Lung (tissue), 11 donors: ENCODE measurements at regions not wholly inside any gene's neighbourhood (a gene's known extent, or its start where the extent isn't known, plus 50 kb on each side); places are given as distances from the start of the nearest gene placed in this dataset.

Experiments used
- ATAC-seq: fragments of 200-7000 bp; cut with Tn5 transposase; one replicate; pipeline ENCODE4 v1.9.1; 2020; ENCODE audit warnings: moderate number of reproducible peaks; ENCODE audit not compliant: insufficient read depth, low FRiP score
- DNase-seq, 3 donors: peaks; one replicate each; pipeline ENCODE4 v3.0.0-alpha.2; 2013 to 2017
- H3K27ac ChIP-seq, 2 donors: one replicate each; pipeline ENCODE4 v1.5.1; 2013; ENCODE audit warnings: mild to moderate bottlenecking in 2 of 2, moderate library complexity in 2 of 2, control low read depth in 1 of 2, inconsistent platforms in 1 of 2, low read depth in 1 of 2, low read length in 1 of 2
- H3K27me3 ChIP-seq, 3 donors: one replicate each; pipeline ENCODE4 v1.5.1; 2013; ENCODE audit warnings: low read length in 2 of 3; ENCODE audit not compliant: control insufficient read depth in 3 of 3, insufficient read depth in 3 of 3
- H3K36me3 ChIP-seq, 4 donors: one replicate each; pipeline ENCODE4 v1.5.1; 2013; ENCODE audit warnings: low read length in 4 of 4, mild to moderate bottlenecking in 1 of 4, moderate library complexity in 1 of 4; ENCODE audit not compliant: control insufficient read depth in 4 of 4, insufficient read depth in 4 of 4
- H3K4me1 ChIP-seq, 5 donors: one replicate each; pipeline ENCODE4 v1.5.1; 2013; ENCODE audit warnings: low read length in 5 of 5, mild to moderate bottlenecking in 2 of 5, moderate library complexity in 1 of 5; ENCODE audit not compliant: control insufficient read depth in 5 of 5, insufficient read depth in 5 of 5
- H3K4me3 ChIP-seq: one replicate; pipeline ENCODE4 v1.5.1; 2013; ENCODE audit warnings: mild to moderate bottlenecking, control low read depth, moderate library complexity
- H3K9ac ChIP-seq, 2 donors: one replicate each; pipeline ENCODE4 v1.5.1; 2013; ENCODE audit warnings: low read length in 2 of 2, control low read depth in 1 of 2; ENCODE audit not compliant: insufficient read depth in 1 of 2
- H3K9me3 ChIP-seq, 4 donors: one replicate each; pipeline ENCODE4 v1.5.1; 2013; ENCODE audit warnings: low read length in 3 of 4, mild to moderate bottlenecking in 1 of 4, moderate library complexity in 1 of 4; ENCODE audit not compliant: control insufficient read depth in 4 of 4, insufficient read depth in 3 of 4
- WGBS, 2 donors: extraction: QIAGEN DNeasy Blood & Tissue Kit; methylation state at CpG; one replicate each; pipeline ENCODE4 v1.1.7; 2013; 5-methylcytosine and 5-hydroxymethylcytosine counted together
- TF ChIP-seq, protein P1 (sequence below): IDR thresholded peaks from 2 replicates; pipeline ENCODE4 v1.5.1; 2012; ENCODE audit warnings: mild to moderate bottlenecking; ENCODE audit errors: control extremely low read depth, extremely low read depth
- donor health status: control.
- donor health status: control.
- donor health status: Bipolar disorder and iron deficiency.
- donor health status: healthy.
- donor health status: DM: yes; HTN: yes; CAD: no.

DNA sequence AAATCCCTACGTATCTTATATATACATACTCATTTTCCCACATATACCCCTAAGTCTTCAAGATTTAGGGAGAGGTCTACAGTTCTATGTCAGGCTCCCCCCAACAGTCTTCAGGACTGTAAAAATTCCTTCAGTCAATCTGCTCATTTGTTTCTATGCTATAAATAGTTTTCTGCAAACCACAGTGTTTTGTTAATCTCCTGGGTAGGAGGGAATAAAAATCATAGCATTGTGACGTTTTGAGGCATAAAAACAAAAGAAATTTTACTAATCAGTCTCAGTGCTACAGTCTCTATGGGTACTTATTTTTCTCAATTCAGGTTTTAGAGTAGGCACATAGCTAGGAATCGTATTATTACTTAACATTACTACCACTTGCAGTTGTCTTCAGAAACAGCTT is 552.8 kb upstream of the LRRC4C start:
- Histone ChIP-seq H3K9me3 (no peaks in the 10 kb centered on the region), H3K27me3 (no peaks in the 10 kb centered on the region), H3K4me3 (no peak overlapping the region), H3K4me1 (no peaks in the 10 kb centered on the region), H3K36me3 (no peaks in the 10 kb centered on the region), H3K9ac (no peak overlapping the region), H3K27ac (no peak overlapping the region)
- no peak for DNase-seq
- 69 to 70% methylated on average over 3 of the region's 3 CpGs for WGBS, 2 donors
- TF ChIP-seq, protein P1, sequence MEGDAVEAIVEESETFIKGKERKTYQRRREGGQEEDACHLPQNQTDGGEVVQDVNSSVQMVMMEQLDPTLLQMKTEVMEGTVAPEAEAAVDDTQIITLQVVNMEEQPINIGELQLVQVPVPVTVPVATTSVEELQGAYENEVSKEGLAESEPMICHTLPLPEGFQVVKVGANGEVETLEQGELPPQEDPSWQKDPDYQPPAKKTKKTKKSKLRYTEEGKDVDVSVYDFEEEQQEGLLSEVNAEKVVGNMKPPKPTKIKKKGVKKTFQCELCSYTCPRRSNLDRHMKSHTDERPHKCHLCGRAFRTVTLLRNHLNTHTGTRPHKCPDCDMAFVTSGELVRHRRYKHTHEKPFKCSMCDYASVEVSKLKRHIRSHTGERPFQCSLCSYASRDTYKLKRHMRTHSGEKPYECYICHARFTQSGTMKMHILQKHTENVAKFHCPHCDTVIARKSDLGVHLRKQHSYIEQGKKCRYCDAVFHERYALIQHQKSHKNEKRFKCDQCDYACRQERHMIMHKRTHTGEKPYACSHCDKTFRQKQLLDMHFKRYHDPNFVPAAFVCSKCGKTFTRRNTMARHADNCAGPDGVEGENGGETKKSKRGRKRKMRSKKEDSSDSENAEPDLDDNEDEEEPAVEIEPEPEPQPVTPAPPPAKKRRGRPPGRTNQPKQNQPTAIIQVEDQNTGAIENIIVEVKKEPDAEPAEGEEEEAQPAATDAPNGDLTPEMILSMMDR: no peak
- ATAC-seq: no peak

DNA sequence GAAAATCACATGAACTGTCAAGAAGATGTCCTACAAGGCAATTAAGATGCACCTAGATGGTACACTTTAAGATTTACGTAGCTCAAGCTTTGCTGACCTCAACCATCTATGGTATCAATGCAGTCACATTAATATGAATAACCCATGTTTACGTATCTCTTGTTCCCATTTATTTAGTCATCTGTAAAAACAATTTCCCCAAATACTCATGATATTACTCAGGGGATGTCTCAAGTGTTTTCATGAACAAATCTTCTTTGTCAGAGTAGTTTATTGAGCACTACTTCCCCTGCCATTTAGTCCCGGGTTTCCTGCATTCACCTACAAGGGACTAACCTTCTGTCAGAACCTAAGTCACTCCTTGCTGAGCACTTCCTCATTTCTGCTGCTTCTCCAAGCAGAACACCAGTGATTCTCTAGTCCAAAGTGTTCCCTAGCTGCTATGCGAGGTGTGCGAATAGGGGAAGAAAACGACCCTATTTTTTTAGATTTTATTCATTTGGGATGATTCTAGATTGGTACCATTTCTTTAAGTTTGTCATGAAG is 554.3 kb upstream of the LRRC4C start:
- ATAC-seq (no peak), DNase-seq (no peak)
- no peaks in the 10 kb centered on the region for H3K36me3 ChIP-seq
- H3K27ac ChIP-seq: no peak overlapping the region
- TF ChIP-seq, protein P1: no peak
- WGBS, 2 donors: 85 to 86% methylated on average over 6 of the region's 6 CpGs
- no peaks in the 10 kb centered on the region for H3K4me1 ChIP-seq
- H3K9ac ChIP-seq: no peak overlapping the region
- H3K27me3 ChIP-seq: no peaks in the 10 kb centered on the region
- H3K9me3 ChIP-seq: no peaks in the 10 kb centered on the region
- no peak overlapping the region for H3K4me3 ChIP-seq

DNA sequence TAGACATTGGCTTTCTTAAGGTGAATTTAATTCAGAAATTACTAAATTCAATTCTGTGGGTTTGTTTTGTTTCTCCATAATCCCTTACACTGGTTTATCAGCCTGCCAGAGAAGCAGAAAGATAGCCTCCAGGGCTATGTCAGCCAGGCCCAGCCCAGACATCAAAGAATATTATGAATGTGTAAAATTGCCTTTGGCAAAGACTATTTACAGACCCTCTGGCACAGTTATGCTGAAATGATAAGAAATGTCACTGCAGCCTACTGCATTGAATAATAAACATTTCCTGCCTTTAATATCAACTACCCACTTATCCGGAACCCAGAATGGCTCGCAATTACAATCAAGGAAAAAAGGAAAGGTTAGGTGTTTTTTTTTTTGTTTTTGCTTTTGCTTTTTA is 562.5 kb upstream of the LRRC4C start:
- ATAC-seq (no peak), DNase-seq (no peak)
- Histone ChIP-seq H3K4me3 (no peak overlapping the region), H3K27me3 (no peaks in the 10 kb centered on the region), H3K9me3 (peaks cover 0 to 2% (median 0%) of the 10 kb centered on the region in 4 donors), H3K9ac (no peak overlapping the region), H3K4me1 (no peaks in the 10 kb centered on the region), H3K36me3 (no peaks in the 10 kb centered on the region), H3K27ac (no peak overlapping the region)
- TF ChIP-seq, protein P1: no peak
- 62 to 64% methylated on average over 2 of the region's 2 CpGs for WGBS, 2 donors

DNA sequence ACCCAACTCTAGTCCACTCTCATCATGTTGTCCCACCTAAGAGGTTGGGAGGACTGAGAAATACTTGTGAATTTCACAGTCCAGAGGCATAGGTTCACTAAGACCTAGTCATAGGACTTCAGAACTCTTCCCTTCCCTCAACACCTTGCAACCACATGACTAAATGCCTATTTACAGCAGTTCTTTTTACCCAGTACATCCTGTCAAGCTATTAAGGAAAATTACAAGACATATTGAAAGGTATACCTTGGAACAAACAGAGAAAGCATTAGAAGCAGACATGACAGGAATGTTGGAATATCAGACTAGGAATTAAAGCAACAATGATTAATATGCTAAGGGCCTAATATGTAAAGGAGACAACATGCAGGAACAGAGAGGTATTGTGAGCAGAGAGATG is 563.8 kb upstream of the LRRC4C start:
- no peak overlapping the region for H3K9ac ChIP-seq
- H3K4me3 ChIP-seq: no peak overlapping the region
- H3K4me1 ChIP-seq: no peaks in the 10 kb centered on the region
- TF ChIP-seq, protein P1: no peak
- H3K27me3 ChIP-seq: no peaks in the 10 kb centered on the region
- DNase-seq (no peak), ATAC-seq (no peak)
- peaks cover 0 to 3% (median 0%) of the 10 kb centered on the region in 4 donors for H3K9me3 ChIP-seq
- H3K36me3 ChIP-seq: no peaks in the 10 kb centered on the region
- H3K27ac ChIP-seq: no peak overlapping the region
